WTC11 (cell line): ENCODE measurements at regions not wholly inside any gene's neighbourhood (a gene's known extent, or its start where the extent isn't known, plus 50 kb on each side); places are given as distances from the start of the nearest gene placed in this dataset.

Experiments used
- ATAC-seq: fragments of 200-7000 bp; cut with Tn5 transposase; 2 replicates; pipeline ENCODE4 v1.10.0; 2021; ENCODE audit warnings: mild to moderate bottlenecking, moderate library complexity
- CTCF ChIA-PET: fragments of 300-600 bp; sonication (Branson Sonifier 250); formaldehyde crosslinking; loops from one replicate; lab custom pipeline; 2021; ENCODE audit warnings: antibody characterized with exemption; lab: Charles Lee
- POLR2A ChIA-PET: fragments of 350-600 bp; sonication (Branson Sonifier 250); formaldehyde crosslinking; loops from one replicate; lab custom pipeline; 2021; ENCODE audit warnings: antibody characterized with exemption; lab: Charles Lee
- DNase-seq: peaks from one replicate; pipeline ENCODE4 v3.0.0; 2021; ENCODE audit warnings: low spot score
- H3K27ac Mint-ChIP-seq: 2 replicates; pipeline ENCODE4 v1.8.0; 2021; ENCODE audit warnings: mixed read lengths
- H3K27me3 Mint-ChIP-seq: 2 replicates; pipeline ENCODE4 v1.8.0; 2021; ENCODE audit warnings: low read depth, mild to moderate bottlenecking, moderate library complexity, mixed read lengths
- H3K36me3 Mint-ChIP-seq: 2 replicates; pipeline ENCODE4 v1.8.0; 2021; ENCODE audit warnings: mixed read lengths
- H3K4me1 Mint-ChIP-seq: 2 replicates; pipeline ENCODE4 v1.8.0; 2022; ENCODE audit warnings: mixed read lengths
- H3K4me3 Mint-ChIP-seq: 2 replicates; pipeline ENCODE4 v1.8.0; 2021; ENCODE audit warnings: mild to moderate bottlenecking, moderate library complexity, mixed read lengths
- H3K9me3 Mint-ChIP-seq: 2 replicates; pipeline ENCODE4 v1.8.0; 2021; ENCODE audit warnings: mixed read lengths
- CDX4 ChIP-seq: fragments of 250-450 bp; sonication (Bioruptor Pico); IDR thresholded peaks from 2 replicates; pipeline ENCODE4 v1.9.0; 2021; ENCODE audit warnings: moderate library complexity, mild to moderate bottlenecking, inconsistent platforms, borderline replicate concordance
- CREB1 ChIP-seq: sonication (generic); formaldehyde crosslinking; IDR thresholded peaks from 2 replicates; pipeline ENCODE4 v1.8.0; 2023; ENCODE audit warnings: mild to moderate bottlenecking, missing genetic modification reagents
- ELF4 ChIP-seq: sonication (generic); formaldehyde crosslinking; IDR thresholded peaks from 2 replicates; pipeline ENCODE4 v1.8.1; 2022; ENCODE audit warnings: low read depth, mild to moderate bottlenecking, moderate library complexity, missing genetic modification reagents
- ETV6 ChIP-seq: sonication (generic); formaldehyde crosslinking; IDR thresholded peaks from 2 replicates; pipeline ENCODE4 v1.8.1; 2022; ENCODE audit warnings: mild to moderate bottlenecking, missing genetic modification reagents
- GTF2I ChIP-seq: fragments of 250-450 bp; sonication (Bioruptor Pico); conservative IDR thresholded peaks from 2 replicates; pipeline ENCODE4 v1.4.0; 2021; ENCODE audit warnings: mild to moderate bottlenecking
- MLX ChIP-seq: sonication (generic); formaldehyde crosslinking; IDR thresholded peaks from 2 replicates; pipeline ENCODE4 v1.8.1; 2023; ENCODE audit warnings: mild to moderate bottlenecking, missing genetic modification reagents, moderate library complexity
- NFATC4 ChIP-seq: fragments of 250-450 bp; sonication (Bioruptor Pico); IDR thresholded peaks from 2 replicates; pipeline ENCODE4 v1.9.0; 2021; ENCODE audit warnings: mild to moderate bottlenecking
- NR1H2 ChIP-seq: sonication (generic); formaldehyde crosslinking; IDR thresholded peaks from 2 replicates; pipeline ENCODE4 v1.9.0; 2021; ENCODE audit warnings: mild to moderate bottlenecking, moderate library complexity, missing genetic modification reagents
- NR2C2 ChIP-seq: sonication (generic); formaldehyde crosslinking; IDR thresholded peaks from 2 replicates; pipeline ENCODE4 v1.8.0; 2022; ENCODE audit warnings: mild to moderate bottlenecking, missing genetic modification reagents
- PREB ChIP-seq: sonication (generic); formaldehyde crosslinking; IDR thresholded peaks from 2 replicates; pipeline ENCODE4 v1.8.1; 2022; ENCODE audit warnings: mild to moderate bottlenecking, missing genetic modification reagents, moderate library complexity, borderline replicate concordance
- SP1 ChIP-seq: sonication (generic); formaldehyde crosslinking; conservative IDR thresholded peaks from 2 replicates; pipeline ENCODE4 v1.8.1; 2022; ENCODE audit warnings: missing genetic modification reagents
- TEAD4 ChIP-seq: sonication (generic); formaldehyde crosslinking; IDR thresholded peaks from 2 replicates; pipeline ENCODE4 v1.8.0; 2022; ENCODE audit warnings: mild to moderate bottlenecking, missing genetic modification reagents
- ZBTB21 ChIP-seq: sonication (generic); formaldehyde crosslinking; IDR thresholded peaks from 2 replicates; pipeline ENCODE4 v1.8.1; 2023; ENCODE audit warnings: mild to moderate bottlenecking, missing genetic modification reagents, borderline replicate concordance
- ZNF263 ChIP-seq: sonication (generic); formaldehyde crosslinking; IDR thresholded peaks from 2 replicates; pipeline ENCODE4 v1.8.1; 2022; ENCODE audit warnings: low read depth, mild to moderate bottlenecking, moderate library complexity, missing genetic modification reagents
- ZNF425 ChIP-seq: fragments of 250-450 bp; sonication (Bioruptor Pico); conservative IDR thresholded peaks from 2 replicates; pipeline ENCODE4 v1.9.0; 2021; ENCODE audit warnings: mild to moderate bottlenecking
- ZNF532 ChIP-seq: fragments of 250-450 bp; sonication (Bioruptor Pico); IDR thresholded peaks from 2 replicates; pipeline ENCODE4 v1.9.0; 2021; ENCODE audit warnings: mild to moderate bottlenecking, borderline replicate concordance
- ZSCAN18 ChIP-seq: fragments of 250-450 bp; sonication (Bioruptor Pico); IDR thresholded peaks from 2 replicates; pipeline ENCODE4 v2.1.2; 2022; ENCODE audit warnings: mild to moderate bottlenecking, moderate library complexity
- TF ChIP-seq, protein P1 (sequence below): sonication (generic); formaldehyde crosslinking; IDR thresholded peaks from 2 replicates; pipeline ENCODE4 v1.8.1; 2022; ENCODE audit warnings: low read depth, mild to moderate bottlenecking, moderate library complexity, missing genetic modification reagents, borderline replicate concordance
- TF ChIP-seq, protein P2 (sequence below): sonication (generic); formaldehyde crosslinking; IDR thresholded peaks from 2 replicates; pipeline ENCODE4 v1.8.0; 2022; ENCODE audit warnings: mild to moderate bottlenecking, missing genetic modification reagents
- TF ChIP-seq, protein P3 (sequence below): sonication (generic); formaldehyde crosslinking; IDR thresholded peaks from 2 replicates; pipeline ENCODE4 v1.8.1; 2022; ENCODE audit warnings: mild to moderate bottlenecking, moderate library complexity, missing genetic modification reagents

GRCh38 chr1:184190616-184191015, 139.1 kb downstream of the TSEN15 start:
- CTCF ChIA-PET: interaction anchor here (1.4 kb wide), 1 partner anchor 473 kb away, joined by 3 read pairs; no protein-coding TSS in a partner anchor
- Mint-ChIP-seq H3K27me3 (no peaks in the 10 kb centered on the region), H3K36me3 (no peaks in the 10 kb centered on the region), H3K27ac (no peak overlapping the region), H3K4me1 (no peaks in the 10 kb centered on the region), H3K4me3 (no peak overlapping the region)
- ATAC-seq: no peak
- no peak for DNase-seq
- POLR2A ChIA-PET: no interaction called here
- TF ChIP-seq ETV6 (CRISPR knock-in tag): no peak
- no peak for TF ChIP-seq NR2C2 (CRISPR knock-in tag)
- TF ChIP-seq ZSCAN18 (CRISPR knock-in tag): no peak
- no peak for TF ChIP-seq TEAD4 (CRISPR knock-in tag)
- TF ChIP-seq, protein P1, sequence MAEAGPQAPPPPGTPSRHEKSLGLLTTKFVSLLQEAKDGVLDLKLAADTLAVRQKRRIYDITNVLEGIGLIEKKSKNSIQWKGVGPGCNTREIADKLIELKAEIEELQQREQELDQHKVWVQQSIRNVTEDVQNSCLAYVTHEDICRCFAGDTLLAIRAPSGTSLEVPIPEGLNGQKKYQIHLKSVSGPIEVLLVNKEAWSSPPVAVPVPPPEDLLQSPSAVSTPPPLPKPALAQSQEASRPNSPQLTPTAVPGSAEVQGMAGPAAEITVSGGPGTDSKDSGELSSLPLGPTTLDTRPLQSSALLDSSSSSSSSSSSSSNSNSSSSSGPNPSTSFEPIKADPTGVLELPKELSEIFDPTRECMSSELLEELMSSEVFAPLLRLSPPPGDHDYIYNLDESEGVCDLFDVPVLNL (CRISPR knock-in tag): no peak
- TF ChIP-seq SP1 (CRISPR knock-in tag): no peak
- no peak for TF ChIP-seq GTF2I (CRISPR knock-in tag)
- no peak for TF ChIP-seq ZNF425 (CRISPR knock-in tag)
- TF ChIP-seq, protein P2, sequence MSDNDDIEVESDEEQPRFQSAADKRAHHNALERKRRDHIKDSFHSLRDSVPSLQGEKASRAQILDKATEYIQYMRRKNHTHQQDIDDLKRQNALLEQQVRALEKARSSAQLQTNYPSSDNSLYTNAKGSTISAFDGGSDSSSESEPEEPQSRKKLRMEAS (CRISPR knock-in tag): no peak
- TF ChIP-seq MLX: no peak
- TF ChIP-seq ZNF263 (CRISPR knock-in tag): no peak
- no peak for TF ChIP-seq CDX4 (CRISPR knock-in tag)
- TF ChIP-seq PREB (CRISPR knock-in tag): no peak
- TF ChIP-seq, all 79 proteins: peak for 0
- H3K9me3 Mint-ChIP-seq: no peaks in the 10 kb centered on the region; the same call in 1 of the 2 replicates

GRCh38 chr1:184191181-184191621, 139.7 kb downstream of the TSEN15 start:
- POLR2A ChIA-PET: no interaction called here
- peak; percentile 52 for ATAC-seq
- Mint-ChIP-seq H3K9me3 (no peaks in the 10 kb centered on the region; the same call in 1 of the 2 replicates), H3K27me3 (no peaks in the 10 kb centered on the region), H3K36me3 (no peaks in the 10 kb centered on the region), H3K27ac (no peak overlapping the region), H3K4me1 (no peaks in the 10 kb centered on the region), H3K4me3 (no peak overlapping the region)
- CTCF ChIA-PET: interaction anchor here (1.4 kb wide), 1 partner anchor 473 kb away, joined by 3 read pairs; no protein-coding TSS in a partner anchor
- DNase-seq: no peak
- TF ChIP-seq, protein P3, sequence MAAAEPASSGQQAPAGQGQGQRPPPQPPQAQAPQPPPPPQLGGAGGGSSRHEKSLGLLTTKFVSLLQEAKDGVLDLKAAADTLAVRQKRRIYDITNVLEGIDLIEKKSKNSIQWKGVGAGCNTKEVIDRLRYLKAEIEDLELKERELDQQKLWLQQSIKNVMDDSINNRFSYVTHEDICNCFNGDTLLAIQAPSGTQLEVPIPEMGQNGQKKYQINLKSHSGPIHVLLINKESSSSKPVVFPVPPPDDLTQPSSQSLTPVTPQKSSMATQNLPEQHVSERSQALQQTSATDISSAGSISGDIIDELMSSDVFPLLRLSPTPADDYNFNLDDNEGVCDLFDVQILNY (CRISPR knock-in tag): no peak
- TF ChIP-seq ZBTB21 (no peak), ELF4 (CRISPR knock-in tag) (no peak), ZNF532 (CRISPR knock-in tag) (no peak), NFATC4 (CRISPR knock-in tag) (no peak), CREB1 (CRISPR knock-in tag) (no peak), NR1H2 (CRISPR knock-in tag) (no peak)
